HUES48 (cell line): ENCODE measurements at regions not wholly inside any gene's neighbourhood (a gene's known extent, or its start where the extent isn't known, plus 50 kb on each side); places are given as distances from the start of the nearest gene placed in this dataset.
"Not testable (repeated sequence)": the region's sequence is repeated elsewhere in the genome, so short reads cannot be mapped to it uniquely, and the experiment has no call there.

Experiments used
- H3K27ac ChIP-seq: one replicate; pipeline ENCODE4 v1.7.0; 2013; ENCODE audit warnings: low read depth, low read length, inconsistent platforms
- H3K27me3 ChIP-seq: 2 replicates; pipeline ENCODE4 v1.6.1; 2013; ENCODE audit warnings: mild to moderate bottlenecking, low read length; ENCODE audit not compliant: control insufficient read depth, insufficient read depth
- H3K36me3 ChIP-seq: 2 replicates; pipeline ENCODE4 v1.6.1; 2013; ENCODE audit warnings: low read length; ENCODE audit not compliant: control insufficient read depth, insufficient read depth
- H3K4me1 ChIP-seq: 2 replicates; pipeline ENCODE4 v1.6.1; 2013; ENCODE audit warnings: mild to moderate bottlenecking, low read length; ENCODE audit not compliant: control insufficient read depth, insufficient read depth
- H3K4me3 ChIP-seq: 2 replicates; pipeline ENCODE4 v1.5.1; 2013; ENCODE audit warnings: mild to moderate bottlenecking, low read depth, low read length
- H3K9ac ChIP-seq: 2 replicates; pipeline ENCODE4 v1.6.1; 2013; ENCODE audit warnings: mild to moderate bottlenecking, low read depth, low read length, moderate library complexity
- H3K9me3 ChIP-seq: 2 replicates; pipeline ENCODE4 v1.6.1; 2013; ENCODE audit warnings: low read length; ENCODE audit not compliant: control insufficient read depth, insufficient read depth

DNA sequence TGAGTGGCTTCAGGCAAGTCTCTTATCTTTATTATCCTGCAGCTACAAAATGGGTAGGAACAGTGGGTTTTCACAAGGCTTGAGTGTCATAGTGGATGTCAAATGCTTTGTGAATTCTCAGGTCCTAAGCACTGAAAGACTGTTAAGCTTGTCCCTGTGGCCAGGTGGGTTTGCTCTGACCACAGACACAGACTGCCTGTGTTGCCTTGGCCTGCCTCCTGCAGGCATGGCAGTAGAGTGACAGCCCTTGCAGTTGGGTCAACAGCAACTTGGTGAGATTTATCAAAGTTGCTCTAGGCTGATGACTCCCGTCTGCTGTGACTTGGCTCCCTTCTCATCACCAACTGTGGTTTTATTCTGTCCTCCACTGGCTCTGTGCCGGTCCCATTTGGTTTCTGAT lies 520.0 kb upstream of the CCDC196 start:
- H3K9ac ChIP-seq = no peak overlapping the region
- no peak overlapping the region for H3K4me3 ChIP-seq
- no peaks in the 10 kb centered on the region for H3K27me3 ChIP-seq
- no peaks in the 10 kb centered on the region for H3K36me3 ChIP-seq
- H3K9me3 ChIP-seq = no peaks in the 10 kb centered on the region
- no peaks in the 10 kb centered on the region for H3K4me1 ChIP-seq
- no peak overlapping the region for H3K27ac ChIP-seq

DNA sequence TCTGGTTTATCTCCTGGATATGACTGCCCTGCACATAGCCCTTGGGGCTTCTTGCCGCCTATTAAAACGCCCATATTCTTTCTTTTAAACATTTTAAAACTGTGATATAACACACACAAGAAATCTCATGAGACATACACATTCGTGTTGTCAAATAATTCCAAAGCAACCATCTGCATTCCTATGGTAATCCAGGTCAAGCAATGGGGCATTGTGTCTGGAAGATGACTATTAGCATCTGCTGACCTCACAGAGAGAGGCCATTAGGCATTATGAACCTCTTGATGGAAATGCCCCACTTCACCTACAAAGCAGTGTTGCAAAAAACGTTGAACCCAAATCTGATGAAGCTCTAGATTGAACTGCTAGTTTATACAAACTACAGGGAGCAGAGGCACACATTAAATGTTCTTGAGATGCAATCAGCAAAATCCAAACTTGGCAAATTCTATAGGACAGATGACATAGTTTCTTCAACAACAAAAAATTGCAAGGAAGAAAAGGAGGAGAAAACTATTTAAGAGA lies 513.8 kb upstream of the CCDC196 start:
- H3K27me3 ChIP-seq = no peaks in the 10 kb centered on the region
- H3K4me3 ChIP-seq = no peak overlapping the region
- no peaks in the 10 kb centered on the region for H3K9me3 ChIP-seq
- peaks cover 4% of the 10 kb centered on the region; the same call in 1 of the 2 replicates for H3K4me1 ChIP-seq
- no peaks in the 10 kb centered on the region for H3K36me3 ChIP-seq
- no peak overlapping the region for H3K9ac ChIP-seq
- no peak overlapping the region for H3K27ac ChIP-seq

DNA sequence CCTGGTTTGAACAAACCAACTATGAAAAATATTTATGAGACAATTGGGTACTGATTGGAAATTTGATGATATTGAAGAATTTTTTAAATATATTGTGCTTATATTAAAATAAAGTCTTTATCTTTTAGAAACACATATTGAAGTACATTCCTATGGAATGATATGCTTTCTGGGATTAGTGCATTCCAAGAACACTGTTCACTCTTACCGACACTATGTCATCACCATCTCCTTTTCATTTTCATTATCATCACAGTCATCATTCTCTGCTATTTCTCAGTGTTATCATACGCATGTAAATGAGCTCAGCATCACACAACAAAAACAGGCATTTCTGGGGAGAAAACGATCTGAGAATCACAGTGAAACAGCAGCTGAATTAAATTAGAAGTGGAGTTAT lies 513.3 kb upstream of the CCDC196 start:
- Histone ChIP-seq H3K4me3 (no peak overlapping the region), H3K36me3 (no peaks in the 10 kb centered on the region), H3K9ac (no peak overlapping the region), H3K4me1 (peaks cover 4% of the 10 kb centered on the region; the same call in 1 of the 2 replicates), H3K27me3 (no peaks in the 10 kb centered on the region), H3K27ac (no peak overlapping the region), H3K9me3 (no peaks in the 10 kb centered on the region)

DNA sequence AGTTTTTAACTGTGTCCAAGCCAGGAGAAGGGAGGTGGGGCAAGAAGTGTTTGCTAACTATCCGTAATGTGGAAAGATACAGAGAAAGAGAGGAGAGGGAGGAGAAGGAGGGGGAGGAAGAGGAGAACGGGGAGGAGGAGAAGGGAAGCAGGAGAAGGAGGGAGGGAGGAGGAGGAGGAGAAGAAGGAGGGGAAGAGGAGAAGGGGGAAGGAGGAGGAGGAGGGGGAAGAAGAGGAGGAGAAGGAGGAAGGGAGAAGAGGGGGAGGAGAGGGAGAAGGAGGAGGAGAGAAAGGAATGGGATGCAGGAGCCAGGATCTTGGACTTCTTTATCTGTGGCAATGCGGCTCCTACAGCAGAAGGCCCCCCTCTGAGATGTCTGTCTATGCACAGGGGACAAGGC lies 510.3 kb upstream of the CCDC196 start:
- Histone ChIP-seq H3K4me3 (no peak overlapping the region), H3K27ac (no peak overlapping the region), H3K9me3 (peaks cover 3% of the 10 kb centered on the region; the same call in 1 of the 2 replicates), H3K9ac (no peak overlapping the region), H3K36me3 (no peaks in the 10 kb centered on the region), H3K4me1 (peaks cover 4% of the 10 kb centered on the region; the same call in 1 of the 2 replicates), H3K27me3 (no peaks in the 10 kb centered on the region)

DNA sequence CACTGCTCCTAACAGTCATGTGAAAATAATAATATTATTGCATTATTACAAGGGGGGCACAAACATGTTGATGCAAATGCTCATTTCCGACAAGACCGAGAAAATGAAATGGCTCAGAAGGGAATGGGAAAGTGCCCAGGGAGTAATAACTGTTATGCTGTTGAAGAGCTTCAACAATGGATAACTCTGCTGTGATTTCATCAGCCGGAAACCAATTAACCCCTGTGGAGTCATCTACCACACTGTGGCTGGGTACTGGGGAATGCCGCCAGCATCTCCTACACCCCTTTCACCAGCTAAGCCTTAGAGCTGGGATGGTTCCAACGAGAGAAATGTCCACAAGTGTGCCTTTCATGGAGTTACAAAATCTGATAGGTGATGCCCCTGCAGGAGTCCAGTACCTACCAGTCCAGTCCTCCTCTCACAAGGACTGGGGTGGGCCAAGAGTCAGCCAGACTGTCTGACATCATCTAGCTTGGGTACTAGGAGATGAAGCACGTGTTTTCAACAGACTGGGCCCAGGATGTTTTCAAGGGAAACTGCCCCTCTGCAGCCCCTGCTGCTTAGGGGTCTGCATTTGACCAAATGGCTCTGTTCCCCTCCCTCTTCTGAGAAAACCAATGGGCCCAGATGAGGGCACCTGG lies 509.3 kb upstream of the CCDC196 start:
- no peak overlapping the region for H3K4me3 ChIP-seq
- no peak overlapping the region for H3K9ac ChIP-seq
- H3K4me1 ChIP-seq = peaks cover 4% of the 10 kb centered on the region; the same call in 1 of the 2 replicates
- no peaks in the 10 kb centered on the region for H3K27me3 ChIP-seq
- no peaks in the 10 kb centered on the region for H3K36me3 ChIP-seq
- H3K9me3 ChIP-seq = peaks cover 4% of the 10 kb centered on the region; the same call in 1 of the 2 replicates
- no peak overlapping the region for H3K27ac ChIP-seq

DNA sequence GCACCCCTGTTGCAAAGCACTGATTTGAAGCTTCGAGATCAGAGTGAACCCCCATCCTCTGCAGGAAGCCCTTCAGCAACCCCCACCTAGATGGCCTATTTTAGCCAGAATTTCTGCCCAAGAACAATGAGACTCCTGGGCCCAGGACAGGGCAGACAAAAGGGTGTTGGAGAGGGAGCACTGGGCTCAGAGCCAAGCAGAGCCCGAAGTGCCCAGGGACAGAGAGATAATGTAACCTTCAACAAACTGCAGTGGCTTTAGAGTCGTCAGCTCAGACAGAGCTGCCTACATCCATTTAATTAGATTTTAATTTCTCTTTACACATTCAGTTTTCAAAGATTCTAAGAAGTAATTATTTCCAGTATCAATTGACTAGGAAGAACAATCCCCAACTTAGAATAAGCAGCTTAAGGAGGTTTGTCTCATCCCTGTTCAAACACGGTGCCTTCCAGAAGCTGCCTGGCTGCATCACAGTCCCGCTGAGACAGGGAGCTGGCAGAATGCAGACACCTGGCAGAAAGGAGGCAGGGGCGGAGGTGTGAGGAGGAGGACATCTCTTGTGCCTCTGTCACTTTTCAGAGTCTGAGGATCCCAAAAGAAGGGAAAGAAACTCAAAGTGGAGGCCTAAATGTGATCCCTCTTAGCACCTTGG lies 504.9 kb upstream of the CCDC196 start:
- peaks cover 4% of the 10 kb centered on the region; the same call in 1 of the 2 replicates for H3K9me3 ChIP-seq
- H3K36me3 ChIP-seq = no peaks in the 10 kb centered on the region
- H3K4me3 ChIP-seq = no peak overlapping the region
- no peaks in the 10 kb centered on the region for H3K27me3 ChIP-seq
- no peak overlapping the region for H3K9ac ChIP-seq
- no peak overlapping the region for H3K27ac ChIP-seq
- H3K4me1 ChIP-seq = no peaks in the 10 kb centered on the region

DNA sequence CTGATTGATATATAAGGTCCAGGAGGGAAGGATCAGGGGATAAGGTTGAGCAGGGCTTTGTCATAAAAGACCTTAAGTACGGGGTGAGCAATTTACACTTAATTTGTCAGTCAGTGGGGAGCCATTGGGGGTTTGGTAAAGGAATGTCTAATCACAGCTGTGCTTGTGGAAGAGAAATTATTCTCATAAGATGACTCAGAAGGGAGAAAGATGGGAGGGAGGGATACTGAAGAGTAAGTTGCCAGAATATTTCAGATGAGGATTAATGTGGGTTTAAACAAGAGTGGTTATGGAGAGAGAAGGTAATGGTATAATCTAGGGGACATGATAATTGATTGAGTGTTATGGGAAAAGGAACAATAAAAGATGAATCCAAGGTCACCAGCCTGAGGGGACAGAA lies 500.1 kb upstream of the CCDC196 start:
- Histone ChIP-seq H3K9ac (no peak overlapping the region), H3K4me3 (no peak overlapping the region), H3K36me3 (no peaks in the 10 kb centered on the region), H3K27me3 (no peaks in the 10 kb centered on the region), H3K27ac (no peak overlapping the region), H3K4me1 (no peaks in the 10 kb centered on the region), H3K9me3 (no peaks in the 10 kb centered on the region)

DNA sequence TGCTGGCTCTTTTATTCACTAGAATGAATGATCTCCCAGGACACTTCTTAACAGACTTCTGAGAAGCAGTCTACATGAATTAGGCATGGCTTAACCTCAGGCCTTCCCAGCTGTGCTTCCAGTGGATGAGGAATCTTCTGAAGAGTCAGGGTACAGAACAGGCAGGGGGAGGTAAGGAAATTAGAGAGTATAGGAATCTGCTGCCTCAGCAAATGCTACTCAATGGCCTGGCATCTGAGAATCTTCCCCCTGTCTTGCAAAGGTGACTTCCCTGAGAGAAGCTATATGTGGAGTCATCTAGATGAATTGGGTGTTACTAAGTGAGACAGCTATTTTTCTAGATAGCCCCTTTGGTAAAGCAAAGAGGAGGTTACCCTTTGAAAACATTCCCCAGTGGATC lies 496.2 kb upstream of the CCDC196 start:
- Histone ChIP-seq H3K9ac (no peak overlapping the region), H3K9me3 (no peaks in the 10 kb centered on the region), H3K27ac (no peak overlapping the region), H3K27me3 (no peaks in the 10 kb centered on the region), H3K36me3 (no peaks in the 10 kb centered on the region), H3K4me3 (no peak overlapping the region), H3K4me1 (peaks cover 16% of the 10 kb centered on the region)

DNA sequence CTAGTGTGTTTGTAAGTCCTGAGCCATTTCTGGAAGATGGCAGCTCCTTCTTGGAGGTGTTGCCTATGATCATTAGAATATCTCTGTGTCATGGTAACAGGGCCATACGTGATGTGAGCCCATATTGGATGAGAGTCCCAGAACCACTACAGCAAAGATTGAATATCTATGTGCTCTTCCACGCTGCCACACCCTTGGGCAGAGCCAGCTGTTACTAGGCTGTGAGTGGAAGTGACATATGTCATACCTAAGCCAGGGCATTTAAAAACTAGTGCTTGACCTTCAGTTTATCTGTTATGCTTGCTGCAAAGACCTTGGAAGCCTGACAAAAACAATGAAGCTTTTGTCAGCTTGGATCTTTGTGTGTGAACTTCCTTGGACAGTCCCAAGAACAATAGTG lies 495.1 kb upstream of the CCDC196 start:
- no peak overlapping the region for H3K4me3 ChIP-seq
- no peak overlapping the region for H3K9ac ChIP-seq
- peaks cover 16% of the 10 kb centered on the region for H3K4me1 ChIP-seq
- no peaks in the 10 kb centered on the region for H3K27me3 ChIP-seq
- no peaks in the 10 kb centered on the region for H3K36me3 ChIP-seq
- no peak overlapping the region for H3K27ac ChIP-seq
- H3K9me3 ChIP-seq = no peaks in the 10 kb centered on the region; the same call in 1 of the 2 replicates

DNA sequence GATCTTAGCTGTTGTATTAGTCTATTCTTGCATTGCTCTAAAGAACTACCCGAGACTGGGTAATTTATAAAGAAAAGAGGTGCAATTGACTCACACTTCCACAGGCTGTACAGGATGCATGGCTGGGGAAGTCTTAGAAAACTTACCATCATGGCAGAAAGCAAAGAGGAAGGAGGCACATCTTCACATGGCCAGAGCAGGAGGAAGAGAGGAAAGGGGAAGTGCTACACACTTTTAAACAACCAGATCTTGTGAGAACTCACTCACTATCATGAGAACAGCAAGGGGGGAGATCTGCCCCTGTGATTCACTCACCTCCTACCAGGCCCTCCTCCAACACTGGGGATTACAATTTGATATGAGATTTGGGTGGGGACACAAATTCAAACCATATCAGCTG lies 494.2 kb upstream of the CCDC196 start:
- not testable (repeated sequence) for H3K9me3 ChIP-seq, H3K27ac ChIP-seq, H3K9ac ChIP-seq

DNA sequence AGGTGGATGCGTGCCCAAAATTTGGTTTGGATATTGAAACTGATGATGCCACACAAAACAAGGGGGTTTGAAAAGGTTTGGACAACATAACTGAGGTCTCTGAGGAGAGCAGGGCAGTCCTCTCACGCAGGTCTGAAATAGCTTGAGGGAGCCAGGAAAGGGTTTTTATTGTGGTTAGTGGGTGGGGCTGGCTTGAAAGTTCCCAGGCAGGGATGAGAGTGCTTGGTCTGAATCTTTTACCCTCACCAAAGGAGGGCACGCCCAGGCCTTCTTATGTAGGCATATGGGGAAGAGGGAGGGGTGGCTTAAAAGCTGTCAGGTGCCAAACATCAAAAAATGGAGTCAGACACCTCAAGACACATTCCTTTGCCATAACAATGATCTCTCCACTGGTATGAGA lies 493.1 kb upstream of the CCDC196 start:
- Histone ChIP-seq H3K9me3 (peaks cover 5% of the 10 kb centered on the region; the same call in 1 of the 2 replicates), H3K4me1 (peaks cover 16% of the 10 kb centered on the region), H3K36me3 (no peaks in the 10 kb centered on the region), H3K9ac (no peak overlapping the region), H3K4me3 (no peak overlapping the region), H3K27ac (no peak overlapping the region), H3K27me3 (no peaks in the 10 kb centered on the region)

More for the DNA sequence above, 494.2 kb upstream of the CCDC196 start:
- not testable (repeated sequence) for H3K36me3 ChIP-seq, H3K4me3 ChIP-seq, H3K27me3 ChIP-seq
- peaks cover 16% of the 10 kb centered on the region for H3K4me1 ChIP-seq
